Adrenal gland (tissue), 9 donors: ENCODE measurements at regions not wholly inside any gene's neighbourhood (a gene's known extent, or its start where the extent isn't known, plus 50 kb on each side); places are given as distances from the start of the nearest gene placed in this dataset.
"Not testable (repeated sequence)": the region's sequence is repeated elsewhere in the genome, so short reads cannot be mapped to it uniquely, and the experiment has no call there.

Experiments
- DNase-seq, 7 donors: peaks; one replicate each; pipeline ENCODE4 v3.0.0-alpha.2; 2019 to 2020
- H3K27ac ChIP-seq, 5 donors: fragments of 200-600 bp; sonication (generic) in 4 of 5; 1 replicate in 3 of 5; 2 replicates in 2 of 5; pipeline versions ENCODE4 v1.5.1 to v1.8.0; 2016 to 2020; ENCODE audit warnings: mild to moderate bottlenecking in 1 of 5
- H3K27me3 ChIP-seq: fragments of 200-600 bp; 2 replicates; pipeline ENCODE4 v1.8.0; 2021
- H3K36me3 ChIP-seq, 2 donors: fragments of 200-600 bp; replicated peaks in 1 of 2; 1 replicate in 1 of 2; 2 replicates in 1 of 2; pipeline versions ENCODE4 v1.5.1 to v1.8.0; 2018 to 2022
- H3K4me1 ChIP-seq, 2 donors: fragments of 200-600 bp; replicated peaks in 1 of 2; 1 replicate in 1 of 2; 2 replicates in 1 of 2; pipeline versions ENCODE4 v1.5.1 to v1.8.0; 2018 to 2021
- H3K4me3 ChIP-seq, 4 donors: fragments of 200-600 bp; sonication (generic) in 3 of 4; one replicate each; pipeline ENCODE4 v1.5.1; 2016 to 2018
- H3K9me3 ChIP-seq, 3 donors: fragments of 200-600 bp; sonication (generic) in 1 of 3; replicated peaks in 1 of 3; 1 replicate in 2 of 3; 2 replicates in 1 of 3; pipeline versions ENCODE4 v1.5.1 to v1.8.0; 2016 to 2021
- CTCF ChIP-seq, 6 experiments: fragments of 450-650 bp in 4 of 6; fragments of 200-600 bp in 2 of 6; sonication (generic) in 1 of 6; IDR thresholded peaks; 1 replicate in 5 of 6; 2 replicates in 1 of 6; pipeline versions ENCODE4 v1.5.1 to v1.8.0; 2016 to 2021; ENCODE audit warnings: antibody characterized with exemption in 6 of 6, mild to moderate bottlenecking in 2 of 6, moderate library complexity in 1 of 6
- POLR2A ChIP-seq, 2 donors: fragments of 450-650 bp; IDR thresholded peaks; one replicate each; pipeline ENCODE4 v1.6.1; 2017; ENCODE audit warnings: antibody characterized with exemption in 2 of 2, mild to moderate bottlenecking in 2 of 2, moderate library complexity in 1 of 2
- WGBS, 4 donors: extraction: QIAGEN DNeasy Blood & Tissue Kit in 2 of 4; methylation state at CpG; one replicate each; pipeline versions ENCODE4 v1.1.5 to v1.1.7; 2013 to 2017; 5-methylcytosine and 5-hydroxymethylcytosine counted together
- intact Hi-C, 2 donors: fragments of 100-400 bp; cut with DNase I; formaldehyde crosslinking; loops; one replicate each; pipeline versions ENCODE4 v1.14.1 to v1.15.0; 2022 to 2023
- donor health status: healthy with polysubstance abuse.
- donor health status: Bipolar disorder and iron deficiency.
- donor health status: DM: yes; HTN: yes; CAD: no.
- donor health status: DM: no; HTN: no; CAD: no.
- donor health status: DM: no; HTN: no; CAD: no.

- TF ChIP-seq POLR2A (IDR thresholded peaks at IDR 0.05) = no peak
- TF ChIP-seq CTCF (IDR thresholded peaks at IDR 0.05) = no peak
- WGBS, 4 donors = 27 to 83% (median 50%) methylated on average over 1 of the region's 1 CpG
- Histone ChIP-seq H3K27ac (no peak overlapping the region), H3K4me1 (no peaks in the 10 kb centered on the region), H3K27me3 (no peaks in the 10 kb centered on the region), H3K36me3 (no peaks in the 10 kb centered on the region), H3K4me3 (no peak overlapping the region), H3K9me3 (no peaks in the 10 kb centered on the region)
- intact Hi-C loops = no loop called here
- no peak for DNase-seq
These were observed 302.9 kb upstream of the PAPPA start for GRCh38 chr9:115850548-115851304.

- Histone ChIP-seq H3K27ac (no peak overlapping the region), H3K4me1 (no peaks in the 10 kb centered on the region)
- intact Hi-C loops = no loop called here
These were observed 298.0 kb upstream of the PAPPA start for GRCh38 chr9:115855458-115856133.

GRCh38 chr9:115858421-115858820 is 295.2 kb upstream of the PAPPA start:
- DNase-seq, H3K9me3 ChIP-seq, H3K27ac ChIP-seq, H3K36me3 ChIP-seq, H3K27me3 ChIP-seq, H3K4me1 ChIP-seq, H3K4me3 ChIP-seq, intact Hi-C loops: not testable (repeated sequence)
- WGBS, 4 donors = 21 to 43% (median 37%) methylated on average over 1 of the region's 1 CpG

More at GRCh38 chr9:115855458-115856133, 298.0 kb upstream of the PAPPA start:
- H3K4me3 ChIP-seq = no peak overlapping the region
- no peaks in the 10 kb centered on the region for H3K36me3 ChIP-seq
- DNase-seq = no peak
- H3K27me3 ChIP-seq = no peaks in the 10 kb centered on the region
- H3K9me3 ChIP-seq = no peaks in the 10 kb centered on the region
- TF ChIP-seq CTCF (IDR thresholded peaks at IDR 0.05) (no peak), POLR2A (IDR thresholded peaks at IDR 0.05) (no peak)

GRCh38 chr9:115862021-115862420 is 291.6 kb upstream of the PAPPA start:
- 68 to 79% (median 74%) methylated on average over 3 of the region's 3 CpGs for WGBS, 4 donors

More at GRCh38 chr9:115862021-115862420, 291.6 kb upstream of the PAPPA start:
- intact Hi-C loops = no loop called here
- no peak for DNase-seq
- Histone ChIP-seq H3K27me3 (no peaks in the 10 kb centered on the region), H3K4me3 (no peak overlapping the region), H3K9me3 (no peaks in the 10 kb centered on the region), H3K4me1 (no peaks in the 10 kb centered on the region), H3K36me3 (no peaks in the 10 kb centered on the region), H3K27ac (no peak overlapping the region)
- TF ChIP-seq POLR2A (IDR thresholded peaks at IDR 0.05) = no peak
- TF ChIP-seq CTCF (IDR thresholded peaks at IDR 0.05) = no peak
